SU-DHL-6 (cell line): ENCODE measurements at regions not wholly inside any gene's neighbourhood (a gene's known extent, or its start where the extent isn't known, plus 50 kb on each side); places are given as distances from the start of the nearest gene placed in this dataset.

Source experiments
- EZH2phosphoT487 ChIP-seq: fragments of 200-600 bp; sonication (generic), shearing (Covaris generic); conservative IDR thresholded peaks from 2 replicates; pipeline ENCODE4 v1.6.1; 2018; ENCODE audit warnings: mild to moderate bottlenecking, antibody characterized with exemption, low read length, moderate library complexity, mixed read lengths
- TF ChIP-seq, protein P1 (sequence below): fragments of 200-600 bp; sonication (generic); IDR thresholded peaks from one replicate; pipeline ENCODE4 v1.5.1; 2017; ENCODE audit warnings: antibody characterized with exemption, mild to moderate bottlenecking, low read length, moderate library complexity; ENCODE audit not compliant: insufficient read depth, poor library complexity, severe bottlenecking

GRCh38 chr18:76670564-76671288 lies 151.6 kb upstream of the ZNF236 start:
- TF ChIP-seq, protein P1, sequence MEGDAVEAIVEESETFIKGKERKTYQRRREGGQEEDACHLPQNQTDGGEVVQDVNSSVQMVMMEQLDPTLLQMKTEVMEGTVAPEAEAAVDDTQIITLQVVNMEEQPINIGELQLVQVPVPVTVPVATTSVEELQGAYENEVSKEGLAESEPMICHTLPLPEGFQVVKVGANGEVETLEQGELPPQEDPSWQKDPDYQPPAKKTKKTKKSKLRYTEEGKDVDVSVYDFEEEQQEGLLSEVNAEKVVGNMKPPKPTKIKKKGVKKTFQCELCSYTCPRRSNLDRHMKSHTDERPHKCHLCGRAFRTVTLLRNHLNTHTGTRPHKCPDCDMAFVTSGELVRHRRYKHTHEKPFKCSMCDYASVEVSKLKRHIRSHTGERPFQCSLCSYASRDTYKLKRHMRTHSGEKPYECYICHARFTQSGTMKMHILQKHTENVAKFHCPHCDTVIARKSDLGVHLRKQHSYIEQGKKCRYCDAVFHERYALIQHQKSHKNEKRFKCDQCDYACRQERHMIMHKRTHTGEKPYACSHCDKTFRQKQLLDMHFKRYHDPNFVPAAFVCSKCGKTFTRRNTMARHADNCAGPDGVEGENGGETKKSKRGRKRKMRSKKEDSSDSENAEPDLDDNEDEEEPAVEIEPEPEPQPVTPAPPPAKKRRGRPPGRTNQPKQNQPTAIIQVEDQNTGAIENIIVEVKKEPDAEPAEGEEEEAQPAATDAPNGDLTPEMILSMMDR: no peak
- TF ChIP-seq EZH2phosphoT487: no peak
